Pancreas (tissue), 10 donors: ENCODE measurements at regions not wholly inside any gene's neighbourhood (a gene's known extent, or its start where the extent isn't known, plus 50 kb on each side); places are given as distances from the start of the nearest gene placed in this dataset.
"Not testable (repeated sequence)": the region's sequence is repeated elsewhere in the genome, so short reads cannot be mapped to it uniquely, and the experiment has no call there.

Experiments
- ATAC-seq, 4 donors: fragments of 200-7000 bp; cut with Tn5 transposase; one replicate each; pipeline versions ENCODE4 v1.8.0 to v1.9.1; 2020; ENCODE audit warnings: mild to moderate bottlenecking in 4 of 4, moderate library complexity in 4 of 4
- DNase-seq, 6 donors: peaks; one replicate each; pipeline ENCODE4 v3.0.0-alpha.2; 2020
- FAIRE-seq: peaks from 2 replicates; lab custom pipeline; 2012; peaks lifted over from hg19 to GRCh38; lab: Jason Lieb, UNC
- H3K27ac ChIP-seq, 4 donors: fragments of 200-600 bp; sonication (generic); 1 replicate in 3 of 4; 2 replicates in 1 of 4; pipeline versions ENCODE4 v1.5.0 to v1.8.0; 2020
- H3K27me3 ChIP-seq, 4 donors: fragments of 200-600 bp; one replicate each; pipeline ENCODE4 v1.8.0; 2021
- H3K36me3 ChIP-seq, 3 donors: fragments of 200-600 bp; sonication (generic) in 1 of 3; one replicate each; pipeline versions ENCODE4 v1.5.0 to v1.8.0; 2020 to 2021
- H3K4me1 ChIP-seq, 3 donors: fragments of 200-600 bp; one replicate each; pipeline ENCODE4 v1.8.0; 2021
- H3K4me3 ChIP-seq, 4 donors: fragments of 200-600 bp; sonication (generic) in 2 of 4; one replicate each; pipeline versions ENCODE4 v1.5.0 to v1.8.0; 2020 to 2021
- H3K9me3 ChIP-seq, 4 donors: fragments of 200-600 bp; one replicate each; pipeline ENCODE4 v1.8.0; 2021
- WGBS, 2 donors: extraction: QIAGEN DNeasy Blood & Tissue Kit; methylation state at CpG; one replicate each; pipeline ENCODE4 v1.1.7; 2013; 5-methylcytosine and 5-hydroxymethylcytosine counted together
- intact Hi-C, 3 donors: fragments of 100-400 bp; cut with DNase I; formaldehyde crosslinking; loops; one replicate each; pipeline versions ENCODE4 v1.11.1 to v1.14.2; 2022
- TF ChIP-seq, protein P1 (sequence below), 4 donors: fragments of 200-600 bp; sonication (generic) in 3 of 4; IDR thresholded peaks; one replicate each; pipeline versions ENCODE4 v1.5.0 to v1.8.0; 2021; ENCODE audit warnings: antibody characterized with exemption in 4 of 4
- donor health status: healthy with polysubstance abuse.
- donor health status: DM: no; HTN: no; CAD: no; lungs with moderate emphysema.
- donor health status: DM: no; HTN: no; CAD: no.
- donor health status: control.
- donor health status: control.
- donor health status: Bipolar disorder and iron deficiency.
- donor health status: DM: yes; HTN: yes; CAD: no.
- donor health status: DM: no; HTN: no; CAD: no.
- donor health status: DM: no; HTN: no; CAD: no.
- donor health status: DM: yes; HTN: yes; CAD: no.

DNA sequence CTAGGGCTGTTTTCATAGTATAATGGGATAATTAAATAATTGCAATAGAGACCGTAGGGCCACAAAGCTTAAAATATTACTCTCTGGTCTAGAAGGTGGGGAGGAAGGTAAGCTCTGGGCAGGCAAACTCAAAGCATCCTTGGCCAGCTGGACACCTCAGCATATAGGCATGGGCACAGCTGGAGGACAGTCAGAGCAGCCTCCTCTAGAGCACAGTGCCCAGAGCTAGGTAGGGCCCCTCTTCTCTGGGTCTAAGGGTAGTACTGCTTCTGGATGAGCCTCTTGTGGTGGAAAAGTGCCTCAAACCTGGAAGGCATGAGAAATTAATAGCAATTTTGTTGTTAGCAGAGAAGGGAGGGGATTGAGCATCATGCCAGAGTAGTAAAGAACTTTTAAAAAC lies 116.9 kb upstream of the FOXN2 start:
- H3K4me1 ChIP-seq = no peaks in the 10 kb centered on the region
- no peak for FAIRE-seq
- 68 to 70% methylated on average over 1 of the region's 1 CpG for WGBS, 2 donors

DNA sequence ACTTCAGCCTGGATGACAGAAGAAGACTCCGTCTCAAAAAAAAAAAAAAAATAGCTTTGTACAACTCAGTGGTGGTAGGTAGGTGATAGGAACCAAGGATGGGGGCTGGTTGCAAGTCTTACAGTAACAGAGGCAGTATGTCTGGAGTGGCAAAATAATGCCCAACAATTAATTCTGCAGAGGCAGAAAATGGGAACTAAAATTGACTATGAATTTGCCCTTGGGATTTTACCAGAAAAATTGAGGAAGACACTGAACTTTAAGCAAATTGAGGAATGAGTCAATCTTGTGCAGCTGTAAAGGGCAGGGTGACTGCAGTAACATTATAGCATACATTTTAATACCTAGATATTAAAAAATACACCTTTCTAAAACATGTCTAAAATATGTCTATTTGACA lies 116.1 kb upstream of the FOXN2 start:
- peak in 1 of 4 donors; percentile 15 for ATAC-seq
- Histone ChIP-seq H3K4me3 (no peak overlapping the region), H3K36me3 (no peaks in the 10 kb centered on the region), H3K27ac (no peak overlapping the region), H3K9me3 (no peaks in the 10 kb centered on the region), H3K27me3 (no peaks in the 10 kb centered on the region), H3K4me1 (no peaks in the 10 kb centered on the region)
- no peak for FAIRE-seq
- TF ChIP-seq, protein P1, sequence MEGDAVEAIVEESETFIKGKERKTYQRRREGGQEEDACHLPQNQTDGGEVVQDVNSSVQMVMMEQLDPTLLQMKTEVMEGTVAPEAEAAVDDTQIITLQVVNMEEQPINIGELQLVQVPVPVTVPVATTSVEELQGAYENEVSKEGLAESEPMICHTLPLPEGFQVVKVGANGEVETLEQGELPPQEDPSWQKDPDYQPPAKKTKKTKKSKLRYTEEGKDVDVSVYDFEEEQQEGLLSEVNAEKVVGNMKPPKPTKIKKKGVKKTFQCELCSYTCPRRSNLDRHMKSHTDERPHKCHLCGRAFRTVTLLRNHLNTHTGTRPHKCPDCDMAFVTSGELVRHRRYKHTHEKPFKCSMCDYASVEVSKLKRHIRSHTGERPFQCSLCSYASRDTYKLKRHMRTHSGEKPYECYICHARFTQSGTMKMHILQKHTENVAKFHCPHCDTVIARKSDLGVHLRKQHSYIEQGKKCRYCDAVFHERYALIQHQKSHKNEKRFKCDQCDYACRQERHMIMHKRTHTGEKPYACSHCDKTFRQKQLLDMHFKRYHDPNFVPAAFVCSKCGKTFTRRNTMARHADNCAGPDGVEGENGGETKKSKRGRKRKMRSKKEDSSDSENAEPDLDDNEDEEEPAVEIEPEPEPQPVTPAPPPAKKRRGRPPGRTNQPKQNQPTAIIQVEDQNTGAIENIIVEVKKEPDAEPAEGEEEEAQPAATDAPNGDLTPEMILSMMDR (IDR thresholded peaks at IDR 0.05) = no peak
- 71 to 77% methylated on average over 1 of the region's 1 CpG for WGBS, 2 donors
- intact Hi-C loops = no loop called here
- no peak for DNase-seq

More for the DNA sequence above, 116.9 kb upstream of the FOXN2 start:
- DNase-seq = no peak
- Histone ChIP-seq H3K27ac (no peak overlapping the region), H3K9me3 (no peaks in the 10 kb centered on the region), H3K36me3 (no peaks in the 10 kb centered on the region), H3K4me3 (no peak overlapping the region), H3K27me3 (no peaks in the 10 kb centered on the region)
- ATAC-seq = no peak
- intact Hi-C loops = no loop called here
- TF ChIP-seq, protein P1 (IDR thresholded peaks at IDR 0.05) = no peak

DNA sequence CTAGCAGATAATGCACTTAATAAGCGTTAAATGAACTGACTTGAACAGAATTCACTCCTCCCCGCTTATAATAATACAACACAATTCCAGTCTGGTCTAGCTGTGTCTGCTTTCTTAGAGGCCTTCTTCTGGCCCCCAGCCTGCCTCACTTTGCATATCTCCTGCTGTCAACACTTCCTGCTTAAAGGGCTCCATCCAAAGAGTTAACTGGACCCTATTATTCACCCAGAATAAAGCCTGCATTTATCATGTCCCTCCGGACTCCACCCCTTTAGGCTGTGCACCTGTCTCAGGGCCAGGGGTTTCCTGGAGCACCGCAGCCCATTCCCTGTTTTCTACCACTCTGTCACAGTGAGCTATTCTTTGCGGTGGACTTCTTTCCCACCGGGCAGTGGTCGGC lies 115.4 kb upstream of the FOXN2 start:
- Histone ChIP-seq H3K4me1 (no peaks in the 10 kb centered on the region), H3K27ac (no peak overlapping the region), H3K9me3 (no peaks in the 10 kb centered on the region), H3K27me3 (no peaks in the 10 kb centered on the region), H3K4me3 (no peak overlapping the region), H3K36me3 (no peaks in the 10 kb centered on the region)
- DNase-seq (no peak), FAIRE-seq (no peak), ATAC-seq (no peak)
- intact Hi-C loops = no loop called here
- 79 to 83% methylated on average over 7 of the region's 7 CpGs for WGBS, 2 donors
- TF ChIP-seq, protein P1 (IDR thresholded peaks at IDR 0.05) = no peak

DNA sequence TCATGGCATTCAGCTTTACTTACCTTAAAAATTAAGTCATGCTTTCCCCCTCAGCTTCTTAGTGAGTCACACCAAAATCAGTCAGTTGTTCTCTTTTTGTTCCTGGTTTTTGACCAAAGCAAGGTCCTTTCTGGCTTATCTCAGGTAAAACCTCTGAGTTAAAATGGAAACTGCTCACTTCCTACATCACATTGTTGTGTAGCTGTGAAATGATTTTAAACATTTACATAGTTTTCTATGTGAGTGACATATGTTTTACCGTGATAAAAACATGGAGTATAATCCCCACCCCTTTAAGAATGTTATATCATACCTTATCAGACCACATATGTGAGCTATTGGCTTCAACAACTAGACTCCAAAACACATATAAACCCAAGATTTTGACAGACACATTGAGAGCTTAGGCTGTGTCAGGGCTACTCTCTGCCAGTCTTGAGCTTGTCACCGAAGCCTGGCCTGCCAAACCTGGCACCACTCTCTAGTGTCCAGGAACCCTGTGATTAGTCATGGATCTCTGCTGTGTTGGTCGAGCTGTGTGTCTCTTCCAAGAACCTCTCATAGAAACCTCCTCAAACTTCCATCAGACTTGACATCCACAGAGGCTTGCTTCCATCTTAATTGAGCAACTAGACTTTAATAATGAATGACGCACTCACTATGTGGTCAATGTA lies 113.7 kb upstream of the FOXN2 start:
- TF ChIP-seq, protein P1 (IDR thresholded peaks at IDR 0.05) = no peak
- whole genome bisulfite sequencing, 2 donors = 88 to 93% methylated on average over 4 of the region's 4 CpGs
- Histone ChIP-seq H3K27ac (no peak overlapping the region), H3K9me3 (no peaks in the 10 kb centered on the region), H3K36me3 (no peaks in the 10 kb centered on the region), H3K4me1 (no peaks in the 10 kb centered on the region), H3K4me3 (no peak overlapping the region), H3K27me3 (no peaks in the 10 kb centered on the region)
- ATAC-seq = no peak
- DNase-seq = no peak
- FAIRE-seq = no peak
- intact Hi-C loops = no loop called here

DNA sequence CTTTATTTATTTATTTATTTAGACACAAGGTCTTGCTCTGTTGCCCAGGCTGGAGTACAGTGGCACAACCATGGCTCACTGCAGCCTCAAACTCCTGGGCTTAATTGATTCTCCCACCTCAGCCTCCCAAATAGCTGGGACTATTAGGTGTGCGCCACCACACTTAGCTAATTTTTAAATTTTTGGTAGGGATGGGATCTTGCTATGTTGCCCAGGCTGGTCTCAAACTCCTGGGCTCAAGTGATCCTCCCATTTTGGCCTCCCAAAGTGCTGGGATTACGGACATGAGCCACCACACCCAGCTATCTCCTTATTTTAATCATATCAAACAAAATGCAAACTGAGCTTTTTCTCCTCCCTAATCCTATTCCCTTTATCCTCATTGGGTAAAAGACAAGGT lies 113.0 kb upstream of the FOXN2 start:
- H3K4me1 ChIP-seq, intact Hi-C loops, FAIRE-seq, ATAC-seq, H3K9me3 ChIP-seq, DNase-seq, H3K27me3 ChIP-seq, H3K27ac ChIP-seq, H3K4me3 ChIP-seq, H3K36me3 ChIP-seq: not testable (repeated sequence)
- WGBS, 2 donors = 89 to 96% methylated on average over 2 of the region's 2 CpGs
